ENCODE measurements at regions not wholly inside any gene's neighbourhood (a gene's known extent, or its start where the extent isn't known, plus 50 kb on each side); places are given as distances from the start of the nearest gene placed in this dataset.
"Not testable (repeated sequence)": the region's sequence is repeated elsewhere in the genome, so short reads cannot be mapped to it uniquely, and the experiment has no call there.

GRCh38 chr3:139187648-139188047 lies 143.0 kb upstream of the PRR23C start:
- Histone ChIP-seq H3K4me1 (peaks cover 3% of the 10 kb centered on the region), H3K27ac (no peak overlapping the region), H3K36me3 (replicated peaks in 1 of 2; ENCODE audit: insufficient read depth in 1 of 2, low read depth in 2 of 2) (no peaks in the 10 kb centered on the region), H3K9me3 (no peaks in the 10 kb centered on the region), H3K4me3 (no peak overlapping the region), H3K27me3 (no peaks in the 10 kb centered on the region)
- intact Hi-C loops (cut with DNase I): no loop called here
- no peak for TF ChIP-seq CTCF (IDR thresholded peaks at IDR 0.05)
- TF ChIP-seq POLR2A (IDR thresholded peaks at IDR 0.05): no peak
- DNase-seq (no peak), ATAC-seq (no peak)
- WGBS, 2 donors: 79 to 89% methylated on average over 4 of the region's 4 CpGs

- no peaks in the 10 kb centered on the region for H3K4me1 ChIP-seq
- no peaks in the 10 kb centered on the region for H3K9me3 ChIP-seq
- intact Hi-C loops (cut with DNase I): no loop called here
- no peaks in the 10 kb centered on the region for H3K27me3 ChIP-seq
- ATAC-seq: no peak
- DNase-seq: no peak
- WGBS, 2 donors: 95 to 99% methylated on average over 5 of the region's 5 CpGs
- no peak overlapping the region for H3K4me3 ChIP-seq
- no peak overlapping the region for H3K27ac ChIP-seq
- no peaks in the 10 kb centered on the region for H3K36me3 ChIP-seq (replicated peaks in 1 of 2; ENCODE audit: insufficient read depth in 1 of 2, low read depth in 2 of 2)
- TF ChIP-seq POLR2A (IDR thresholded peaks at IDR 0.05): no peak
Measured at GRCh38 chr3:139189943-139190342, 145.3 kb upstream of the PRR23C start.

GRCh38 chr3:139194421-139194820 lies 149.4 kb upstream of the MRPS22 start:
- H3K4me1 ChIP-seq; H3K4me3 ChIP-seq; H3K36me3 ChIP-seq (replicated peaks in 1 of 2; ENCODE audit: insufficient read depth in 1 of 2, low read depth in 2 of 2); H3K27ac ChIP-seq; H3K27me3 ChIP-seq; H3K9me3 ChIP-seq; DNase-seq; ATAC-seq; intact Hi-C loops (cut with DNase I): not testable (repeated sequence)
- WGBS, 2 donors: 87 to 88% methylated on average over 2 to 3 of the region's 5 CpGs

GRCh38 chr3:139196146-139196545 lies 147.7 kb upstream of the MRPS22 start:
- H3K4me1 ChIP-seq: peaks cover 23% of the 10 kb centered on the region
- H3K36me3 ChIP-seq (replicated peaks in 1 of 2; ENCODE audit: insufficient read depth in 1 of 2, low read depth in 2 of 2); H3K27ac ChIP-seq; DNase-seq; intact Hi-C loops (cut with DNase I); H3K9me3 ChIP-seq; ATAC-seq; H3K27me3 ChIP-seq; H3K4me3 ChIP-seq: not testable (repeated sequence)
- WGBS, 2 donors: 73 to 92% methylated on average over 6 to 8 of the region's 10 CpGs

GRCh38 chr3:139197251-139197650 lies 146.6 kb upstream of the MRPS22 start:
- Histone ChIP-seq H3K36me3 (replicated peaks in 1 of 2; ENCODE audit: insufficient read depth in 1 of 2, low read depth in 2 of 2) (no peaks in the 10 kb centered on the region), H3K4me3 (no peak overlapping the region), H3K27me3 (no peaks in the 10 kb centered on the region), H3K27ac (no peak overlapping the region), H3K4me1 (peaks cover 32% of the 10 kb centered on the region), H3K9me3 (no peaks in the 10 kb centered on the region)
- no peak for DNase-seq
- WGBS, 2 donors: 89 to 98% methylated on average over 2 of the region's 2 CpGs
- ATAC-seq: no peak
- TF ChIP-seq POLR2A (IDR thresholded peaks at IDR 0.05) (no peak), CTCF (IDR thresholded peaks at IDR 0.05) (no peak)
- intact Hi-C loops (cut with DNase I): no loop called here

- 87 to 94% methylated on average over 2 of the region's 2 CpGs for WGBS, 2 donors
- ATAC-seq: no peak
- Histone ChIP-seq H3K27ac (no peak overlapping the region), H3K27me3 (no peaks in the 10 kb centered on the region), H3K4me3 (no peak overlapping the region), H3K9me3 (no peaks in the 10 kb centered on the region), H3K4me1 (peaks cover 36% of the 10 kb centered on the region), H3K36me3 (replicated peaks in 1 of 2; ENCODE audit: insufficient read depth in 1 of 2, low read depth in 2 of 2) (no peaks in the 10 kb centered on the region)
- intact Hi-C loops (cut with DNase I): no loop called here
- TF ChIP-seq CTCF (IDR thresholded peaks at IDR 0.05): no peak
- TF ChIP-seq POLR2A (IDR thresholded peaks at IDR 0.05): no peak
- no peak for DNase-seq
Measured at GRCh38 chr3:139198186-139198585, 145.6 kb upstream of the MRPS22 start.
